Neural progenitor cell (in vitro differentiated cells): ENCODE measurements at regions not wholly inside any gene's neighbourhood (a gene's known extent, or its start where the extent isn't known, plus 50 kb on each side); places are given as distances from the start of the nearest gene placed in this dataset.

Experiments
- CTCF ChIP-seq: fragments of 200-600 bp; sonication (generic); IDR thresholded peaks from 2 replicates; pipeline ENCODE4 v1.5.1; 2017; ENCODE audit warnings: antibody characterized with exemption, mild to moderate bottlenecking
- EZH2 ChIP-seq: fragments of 200-600 bp; sonication (generic); IDR thresholded peaks from 2 replicates; pipeline ENCODE4 v1.6.1; 2017; ENCODE audit warnings: antibody characterized with exemption, mild to moderate bottlenecking, moderate library complexity
- EZH2phosphoT487 ChIP-seq: fragments of 200-600 bp; sonication (generic); IDR thresholded peaks from 2 replicates; pipeline ENCODE4 v1.6.1; 2017; ENCODE audit warnings: antibody characterized with exemption

- TF ChIP-seq CTCF (no peak), EZH2 (no peak), EZH2phosphoT487 (no peak)
Measured at GRCh38 chr22:27380855-27381254, 420.7 kb downstream of the MN1 start.
